Neural cell (in vitro differentiated cells): ENCODE measurements at regions not wholly inside any gene's neighbourhood (a gene's known extent, or its start where the extent isn't known, plus 50 kb on each side); places are given as distances from the start of the nearest gene placed in this dataset.

Source experiments
- H2AFZ ChIP-seq: fragments of 200-600, 300-800 bp; sonication (generic), shearing (Covaris generic); 2 replicates; pipeline ENCODE4 v1.6.0; 2014; ENCODE audit warnings: low read depth, mild to moderate bottlenecking, antibody characterized with exemption, low read length, moderate library complexity
- H3F3A ChIP-seq: fragments of 200-600 bp; shearing (Covaris generic); 2 replicates; pipeline ENCODE4 v1.6.1; 2016; ENCODE audit warnings: mild to moderate bottlenecking, moderate library complexity, mixed read lengths, antibody characterized with exemption, low read length; ENCODE audit not compliant: insufficient read depth, poor library complexity, severe bottlenecking
- H3K27ac ChIP-seq: fragments of 200-600, 300-800 bp; sonication (generic), shearing (Covaris generic); 2 replicates; pipeline ENCODE4 v1.5.1; 2014; ENCODE audit warnings: mild to moderate bottlenecking, low read length, moderate library complexity
- H3K27me3 ChIP-seq: fragments of 300-800, 200-600 bp; sonication (generic), shearing (Covaris generic); 2 replicates; pipeline ENCODE4 v1.6.0; 2014; ENCODE audit warnings: mild to moderate bottlenecking, low read depth, low read length, moderate library complexity; ENCODE audit not compliant: insufficient read depth
- H3K36me3 ChIP-seq: fragments of 300-800, 200-600 bp; sonication (generic), shearing (Covaris generic); 2 replicates; pipeline ENCODE4 v1.5.1; 2014; ENCODE audit warnings: mild to moderate bottlenecking, antibody characterized with exemption, low read length, moderate library complexity; ENCODE audit not compliant: insufficient read depth
- H3K4me2 ChIP-seq: fragments of 300-800, 200-600 bp; sonication (generic), shearing (Covaris generic); 2 replicates; pipeline ENCODE4 v1.6.0; 2014; ENCODE audit warnings: mild to moderate bottlenecking, low read length
- H3K4me3 ChIP-seq: fragments of 300-800, 200-600 bp; sonication (generic), shearing (Covaris generic); 2 replicates; pipeline ENCODE4 v1.5.1; 2014; ENCODE audit warnings: mild to moderate bottlenecking, low read length, moderate library complexity
- H3K79me2 ChIP-seq: fragments of 200-600 bp; shearing (Covaris generic); replicated peaks from 2 replicates; pipeline ENCODE4 v1.6.0; 2014; ENCODE audit warnings: mild to moderate bottlenecking, low read length, moderate library complexity; ENCODE audit not compliant: insufficient read depth
- H3K9ac ChIP-seq: fragments of 300-800, 200-600 bp; sonication (generic), shearing (Covaris generic); 2 replicates; pipeline ENCODE4 v1.6.1; 2016; ENCODE audit warnings: mild to moderate bottlenecking, low read length, mixed read lengths
- H3K9me2 ChIP-seq: fragments of 200-600 bp; shearing (Covaris generic); 2 replicates; pipeline ENCODE4 v1.6.1; 2016; ENCODE audit warnings: mild to moderate bottlenecking, low read length, mixed read lengths; ENCODE audit not compliant: insufficient read depth
- H3K9me3 ChIP-seq: fragments of 200-600, 300-800 bp; sonication (generic), shearing (Covaris generic); 2 replicates; pipeline ENCODE4 v1.6.1; 2016; ENCODE audit warnings: mild to moderate bottlenecking, mixed run types, low read length, moderate library complexity, mixed read lengths
- H4K20me1 ChIP-seq: fragments of 200-600 bp; shearing (Covaris generic); 2 replicates; pipeline ENCODE4 v1.6.1; 2016; ENCODE audit warnings: mild to moderate bottlenecking, mixed run types; ENCODE audit not compliant: insufficient read depth
- EP300 ChIP-seq: fragments of 450-650 bp; conservative IDR thresholded peaks from 2 replicates; pipeline ENCODE4 v1.6.1; 2014; ENCODE audit warnings: antibody characterized with exemption, mild to moderate bottlenecking, moderate library complexity; ENCODE audit not compliant: poor library complexity, severe bottlenecking
- EZH2 ChIP-seq: fragments of 200-600, 300-800 bp; shearing (Covaris generic), sonication (generic); IDR thresholded peaks from 2 replicates; pipeline ENCODE4 v1.6.1; 2014; ENCODE audit warnings: antibody characterized with exemption, low read length, borderline replicate concordance, mild to moderate bottlenecking; ENCODE audit not compliant: insufficient read depth, poor library complexity, severe bottlenecking
- MXI1 ChIP-seq: fragments of 450-650 bp; conservative IDR thresholded peaks from 2 replicates; pipeline ENCODE4 v1.6.1; 2014; ENCODE audit warnings: antibody characterized with exemption, mild to moderate bottlenecking; ENCODE audit not compliant: poor library complexity, severe bottlenecking
- POLR2AphosphoS5 ChIP-seq: IDR thresholded peaks from 2 replicates; pipeline ENCODE4 v1.6.1; 2012
- RAD21 ChIP-seq: fragments of 450-650 bp; conservative IDR thresholded peaks from 2 replicates; pipeline ENCODE4 v1.6.1; 2014; ENCODE audit warnings: antibody characterized with exemption, mild to moderate bottlenecking, moderate library complexity
- SMC3 ChIP-seq: fragments of 450-650 bp; conservative IDR thresholded peaks from 2 replicates; pipeline ENCODE4 v1.6.1; 2014; ENCODE audit warnings: antibody characterized with exemption, mild to moderate bottlenecking, moderate library complexity; ENCODE audit not compliant: poor library complexity
- TAF1 ChIP-seq: IDR thresholded peaks from 2 replicates; pipeline ENCODE4 v1.6.1; 2012; ENCODE audit warnings: low read depth
- TF ChIP-seq, protein P1 (sequence below): IDR thresholded peaks from 2 replicates; pipeline ENCODE4 v1.6.1; 2012; ENCODE audit warnings: borderline replicate concordance
- TF ChIP-seq, protein P2 (sequence below): fragments of 450-650 bp; IDR thresholded peaks from 2 replicates; pipeline ENCODE4 v1.5.1; 2014; ENCODE audit warnings: antibody characterized with exemption, mild to moderate bottlenecking, moderate library complexity; ENCODE audit not compliant: poor library complexity, severe bottlenecking

DNA sequence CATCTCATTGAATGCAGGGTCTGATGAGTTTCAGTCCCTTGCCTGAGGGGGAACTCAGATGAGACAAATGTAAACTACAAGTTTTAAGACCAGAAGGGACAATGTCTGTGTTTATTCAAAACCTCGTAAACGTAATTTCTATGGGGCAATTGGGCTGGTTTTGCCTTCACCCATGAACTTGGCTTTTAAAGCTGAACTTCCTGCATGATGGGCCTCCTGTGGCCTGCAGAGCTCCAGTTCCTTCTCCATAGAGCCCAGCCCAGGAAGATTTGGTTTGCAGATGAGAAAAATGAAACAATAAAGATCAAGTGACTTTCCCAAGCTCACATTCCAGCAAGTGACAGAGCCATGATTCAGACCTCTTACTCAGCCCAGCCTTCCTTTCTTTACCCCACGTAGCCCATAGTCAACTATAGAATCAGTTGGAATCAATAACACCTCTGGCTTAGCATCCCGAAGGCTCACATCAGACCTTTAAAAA, 612.3 kb downstream of the UTRN start:
- no peaks in the 10 kb centered on the region for H3K79me2 ChIP-seq
- H3F3A ChIP-seq = no peaks in the 10 kb centered on the region
- H3K9me3 ChIP-seq = no peaks in the 10 kb centered on the region
- H3K27me3 ChIP-seq = no peaks in the 10 kb centered on the region
- H4K20me1 ChIP-seq = no peaks in the 10 kb centered on the region
- no peak overlapping the region for H3K4me2 ChIP-seq
- no peak overlapping the region for H3K9ac ChIP-seq
- no peaks in the 10 kb centered on the region for H3K36me3 ChIP-seq
- no peak overlapping the region for H2AFZ ChIP-seq
- H3K27ac ChIP-seq = no peak overlapping the region
- TF ChIP-seq TAF1 (no peak), SMC3 (no peak), POLR2AphosphoS5 (no peak), EP300 (no peak), EZH2 (no peak), MXI1 (no peak), RAD21 (no peak)
- TF ChIP-seq, protein P1, sequence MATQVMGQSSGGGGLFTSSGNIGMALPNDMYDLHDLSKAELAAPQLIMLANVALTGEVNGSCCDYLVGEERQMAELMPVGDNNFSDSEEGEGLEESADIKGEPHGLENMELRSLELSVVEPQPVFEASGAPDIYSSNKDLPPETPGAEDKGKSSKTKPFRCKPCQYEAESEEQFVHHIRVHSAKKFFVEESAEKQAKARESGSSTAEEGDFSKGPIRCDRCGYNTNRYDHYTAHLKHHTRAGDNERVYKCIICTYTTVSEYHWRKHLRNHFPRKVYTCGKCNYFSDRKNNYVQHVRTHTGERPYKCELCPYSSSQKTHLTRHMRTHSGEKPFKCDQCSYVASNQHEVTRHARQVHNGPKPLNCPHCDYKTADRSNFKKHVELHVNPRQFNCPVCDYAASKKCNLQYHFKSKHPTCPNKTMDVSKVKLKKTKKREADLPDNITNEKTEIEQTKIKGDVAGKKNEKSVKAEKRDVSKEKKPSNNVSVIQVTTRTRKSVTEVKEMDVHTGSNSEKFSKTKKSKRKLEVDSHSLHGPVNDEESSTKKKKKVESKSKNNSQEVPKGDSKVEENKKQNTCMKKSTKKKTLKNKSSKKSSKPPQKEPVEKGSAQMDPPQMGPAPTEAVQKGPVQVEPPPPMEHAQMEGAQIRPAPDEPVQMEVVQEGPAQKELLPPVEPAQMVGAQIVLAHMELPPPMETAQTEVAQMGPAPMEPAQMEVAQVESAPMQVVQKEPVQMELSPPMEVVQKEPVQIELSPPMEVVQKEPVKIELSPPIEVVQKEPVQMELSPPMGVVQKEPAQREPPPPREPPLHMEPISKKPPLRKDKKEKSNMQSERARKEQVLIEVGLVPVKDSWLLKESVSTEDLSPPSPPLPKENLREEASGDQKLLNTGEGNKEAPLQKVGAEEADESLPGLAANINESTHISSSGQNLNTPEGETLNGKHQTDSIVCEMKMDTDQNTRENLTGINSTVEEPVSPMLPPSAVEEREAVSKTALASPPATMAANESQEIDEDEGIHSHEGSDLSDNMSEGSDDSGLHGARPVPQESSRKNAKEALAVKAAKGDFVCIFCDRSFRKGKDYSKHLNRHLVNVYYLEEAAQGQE = no peak
- TF ChIP-seq, protein P2, sequence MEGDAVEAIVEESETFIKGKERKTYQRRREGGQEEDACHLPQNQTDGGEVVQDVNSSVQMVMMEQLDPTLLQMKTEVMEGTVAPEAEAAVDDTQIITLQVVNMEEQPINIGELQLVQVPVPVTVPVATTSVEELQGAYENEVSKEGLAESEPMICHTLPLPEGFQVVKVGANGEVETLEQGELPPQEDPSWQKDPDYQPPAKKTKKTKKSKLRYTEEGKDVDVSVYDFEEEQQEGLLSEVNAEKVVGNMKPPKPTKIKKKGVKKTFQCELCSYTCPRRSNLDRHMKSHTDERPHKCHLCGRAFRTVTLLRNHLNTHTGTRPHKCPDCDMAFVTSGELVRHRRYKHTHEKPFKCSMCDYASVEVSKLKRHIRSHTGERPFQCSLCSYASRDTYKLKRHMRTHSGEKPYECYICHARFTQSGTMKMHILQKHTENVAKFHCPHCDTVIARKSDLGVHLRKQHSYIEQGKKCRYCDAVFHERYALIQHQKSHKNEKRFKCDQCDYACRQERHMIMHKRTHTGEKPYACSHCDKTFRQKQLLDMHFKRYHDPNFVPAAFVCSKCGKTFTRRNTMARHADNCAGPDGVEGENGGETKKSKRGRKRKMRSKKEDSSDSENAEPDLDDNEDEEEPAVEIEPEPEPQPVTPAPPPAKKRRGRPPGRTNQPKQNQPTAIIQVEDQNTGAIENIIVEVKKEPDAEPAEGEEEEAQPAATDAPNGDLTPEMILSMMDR = no peak
- no peak overlapping the region for H3K4me3 ChIP-seq
- H3K9me2 ChIP-seq = no peaks in the 10 kb centered on the region

DNA sequence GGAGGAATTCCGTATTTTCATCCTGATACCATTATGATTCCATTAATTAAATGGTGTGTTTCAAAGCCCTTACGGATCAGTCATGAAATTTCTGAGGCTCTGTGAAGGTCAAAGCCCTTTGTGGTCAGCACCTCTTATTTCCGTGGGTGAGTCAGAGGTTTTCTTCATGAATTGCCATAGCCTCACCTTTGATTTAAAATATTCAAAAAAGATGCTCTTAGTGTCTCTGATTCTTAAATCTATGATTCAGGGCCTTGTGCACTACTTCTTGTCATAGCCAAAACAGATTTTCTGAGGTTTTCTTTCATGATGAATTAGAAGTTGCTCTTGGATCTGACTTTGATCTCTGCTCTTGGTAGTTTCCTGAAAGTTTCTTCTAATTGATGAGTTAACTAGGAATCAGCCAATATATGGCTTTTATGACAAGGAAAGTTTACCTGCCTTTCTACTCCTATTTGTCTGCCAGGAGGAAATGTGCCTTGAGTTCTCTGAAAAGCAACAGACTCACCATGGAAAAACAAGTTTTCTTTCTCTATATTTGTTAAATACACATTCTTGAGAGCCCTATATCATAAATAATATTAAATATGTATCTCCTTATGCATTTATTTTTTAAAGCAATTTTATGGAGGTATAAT, 613.0 kb downstream of the UTRN start:
- Histone ChIP-seq H3K9me2 (no peaks in the 10 kb centered on the region), H3K36me3 (no peaks in the 10 kb centered on the region), H3K9me3 (no peaks in the 10 kb centered on the region), H4K20me1 (no peaks in the 10 kb centered on the region), H3K27ac (no peak overlapping the region), H3K9ac (no peak overlapping the region), H3K27me3 (no peaks in the 10 kb centered on the region), H2AFZ (no peak overlapping the region), H3F3A (no peaks in the 10 kb centered on the region), H3K79me2 (no peaks in the 10 kb centered on the region), H3K4me3 (no peak overlapping the region), H3K4me2 (no peak overlapping the region)
- no peak for TF ChIP-seq MXI1
